GM18520 (cell line): ENCODE measurements at regions not wholly inside any gene's neighbourhood (a gene's known extent, or its start where the extent isn't known, plus 50 kb on each side); places are given as distances from the start of the nearest gene placed in this dataset.
A peak's percentile ranks its signal among the peaks of the same experiment; 100 is the strongest.

Experiments used
- ATAC-seq: cut with Tn5 transposase; IDR thresholded peaks from one replicate; pipeline ENCODE4 v1.9.1; 2021; ENCODE audit not compliant: unreplicated experiment

DNA sequence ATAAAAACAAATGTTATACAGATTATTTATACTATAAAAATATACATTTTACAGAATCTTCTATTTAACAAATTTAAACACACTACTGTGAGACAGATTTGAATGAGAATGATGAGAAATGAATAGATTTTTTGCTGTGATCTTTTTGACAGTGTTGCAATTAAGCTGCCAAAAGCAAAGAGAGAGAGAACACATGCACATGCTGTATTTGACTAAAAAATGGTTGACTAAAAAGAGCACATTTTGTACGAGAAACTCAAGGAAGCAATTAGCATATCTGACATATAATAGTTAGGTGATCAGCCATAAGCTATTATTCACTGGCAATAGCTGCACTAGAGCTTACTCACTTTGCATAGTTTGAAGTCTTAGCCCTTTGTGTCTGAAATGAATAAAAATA lies 115.8 kb downstream of the SYT10 start:
- no peak for ATAC-seq

DNA sequence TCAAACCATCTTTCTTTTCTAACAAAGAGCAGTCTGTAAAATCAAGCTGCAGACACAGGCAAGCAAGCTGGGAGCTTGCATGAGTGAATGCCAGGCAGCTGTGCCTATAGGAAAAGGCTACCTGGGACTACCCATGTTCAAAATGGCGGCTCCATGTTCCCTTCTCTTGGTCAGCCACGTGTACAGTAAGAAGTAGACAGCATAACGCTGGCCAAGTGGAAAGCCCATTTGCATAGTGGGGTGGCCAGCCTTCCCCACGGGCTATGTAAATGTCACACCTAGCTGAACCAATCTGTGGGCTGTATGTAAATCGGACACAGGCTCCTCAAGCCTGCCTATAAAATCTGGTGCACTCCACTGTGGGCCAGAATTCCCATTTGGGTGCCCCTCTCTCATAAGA lies 117.1 kb downstream of the SYT10 start:
- ATAC-seq, result no peak

DNA sequence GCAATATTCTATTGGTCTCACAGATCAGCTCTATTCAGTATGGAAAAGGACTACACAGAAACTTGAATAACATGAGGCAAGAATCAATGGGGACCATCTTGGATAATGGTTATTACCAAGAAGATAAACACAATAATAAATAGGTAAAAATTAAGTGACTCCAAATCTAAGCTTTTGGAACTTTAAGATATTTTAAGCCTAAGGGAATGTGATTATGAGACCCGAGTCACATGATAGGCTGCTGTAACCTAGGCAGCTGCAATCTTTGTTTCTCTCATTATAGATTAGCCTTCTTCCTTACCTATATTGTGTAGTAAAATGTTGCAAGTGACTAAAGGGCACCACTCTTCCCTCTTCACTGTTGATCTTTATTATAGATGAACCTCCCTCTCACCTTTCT lies 121.9 kb downstream of the SYT10 start:
- no peak for ATAC-seq

DNA sequence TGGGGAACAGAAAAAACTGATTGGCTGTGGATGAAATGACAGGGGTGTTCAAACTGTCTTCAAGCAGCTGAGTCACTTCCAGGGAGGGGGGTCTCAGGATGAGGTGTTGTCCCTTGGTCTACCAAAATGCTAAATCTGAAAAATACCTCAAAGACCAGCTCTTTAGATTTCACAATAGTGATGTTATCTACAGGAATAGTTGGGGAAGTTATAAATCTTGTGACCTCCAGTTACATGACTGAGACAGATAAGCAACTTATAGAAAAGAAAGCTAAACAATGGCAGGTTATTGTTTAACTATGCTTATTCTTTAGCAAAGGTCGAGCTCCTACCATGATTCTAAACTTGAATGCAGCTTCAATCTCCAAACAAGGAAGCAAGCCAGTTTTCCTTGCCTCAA lies 125.4 kb downstream of the SYT10 start:
- ATAC-seq, result no peak

DNA sequence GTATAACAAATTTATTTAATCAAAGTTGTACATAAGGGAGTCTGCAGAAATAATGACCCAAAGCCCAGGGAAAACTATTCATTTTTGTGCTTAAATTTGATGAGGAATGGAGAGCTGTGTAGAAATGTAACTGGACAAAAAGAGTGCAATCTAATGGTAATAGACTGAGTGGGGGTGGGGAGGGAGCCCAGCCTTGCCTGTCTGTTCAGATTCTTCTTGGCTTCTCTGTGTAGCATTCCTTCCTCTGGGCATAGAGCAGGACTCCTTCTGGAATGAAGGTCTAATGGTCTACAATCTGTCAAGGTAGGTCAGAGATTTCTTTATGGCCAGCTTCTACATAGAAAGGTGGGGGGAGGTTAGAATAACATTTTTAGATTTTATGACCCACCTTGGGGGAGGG lies 126.1 kb downstream of the SYT10 start:
- ATAC-seq, result no peak

DNA sequence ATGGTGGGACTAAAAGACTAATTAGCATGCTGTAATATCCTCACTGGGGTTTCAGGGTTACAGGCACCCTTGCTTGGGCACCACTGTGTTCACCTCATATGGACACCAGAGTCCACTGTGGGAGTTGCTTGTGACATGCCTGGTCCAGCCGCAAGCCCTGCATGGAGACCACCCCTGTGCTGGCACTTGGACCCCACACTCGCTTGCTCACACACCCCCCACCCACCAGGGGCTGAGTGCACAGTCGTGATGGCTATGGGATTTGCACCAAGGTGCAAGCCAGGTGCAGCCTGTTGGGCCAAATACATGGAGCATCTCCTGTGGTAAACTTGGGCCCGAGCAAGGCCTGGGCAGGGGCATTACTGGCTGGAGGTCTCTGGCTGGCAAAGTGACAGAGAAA lies 129.1 kb downstream of the SYT10 start:
- ATAC-seq, result no peak

DNA sequence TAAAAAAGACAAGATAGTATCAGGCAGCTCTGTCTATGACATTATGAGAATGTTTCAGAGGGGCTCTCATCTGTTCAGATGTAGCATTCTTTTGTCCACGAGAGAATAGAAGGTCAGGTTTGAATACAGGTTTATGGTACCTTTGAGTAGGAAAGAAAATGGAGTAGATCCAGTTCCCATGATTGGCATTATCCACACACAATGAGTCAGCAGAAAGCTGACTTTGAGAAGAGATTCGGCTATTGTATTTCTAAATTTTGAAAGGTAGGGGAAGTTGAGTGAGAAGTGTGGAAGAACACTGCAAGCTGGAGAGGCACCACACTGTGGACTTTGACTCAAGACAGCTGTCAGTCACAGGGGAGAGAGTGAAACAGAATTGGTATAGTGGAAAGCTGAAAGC lies 135.4 kb downstream of the SYT10 start:
- no peak for ATAC-seq

GRCh38 chr12:33296529-33296928 lies 143.1 kb downstream of the SYT10 start:
- no peak for ATAC-seq

DNA sequence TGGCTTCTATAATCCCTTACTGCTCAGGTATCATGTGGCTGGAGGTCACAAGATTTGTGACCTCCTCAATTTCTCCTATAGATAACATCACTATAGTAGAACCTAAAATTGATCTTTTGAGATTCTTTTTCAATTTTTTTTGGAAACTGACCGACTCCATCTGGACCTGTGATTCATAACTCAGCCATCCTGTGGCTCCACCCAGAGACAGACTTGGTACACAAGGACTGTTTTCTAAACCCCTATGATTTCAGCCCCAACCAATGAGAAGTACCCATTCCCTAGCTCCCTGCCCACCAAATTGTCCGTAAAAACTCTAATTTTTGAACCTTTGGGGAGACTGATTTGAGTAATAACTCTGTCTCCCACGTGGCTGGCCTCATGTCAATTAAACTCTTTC lies 148.9 kb downstream of the SYT10 start:
- no peak for ATAC-seq

GRCh38 chr12:33283054-33283453 lies 156.6 kb downstream of the SYT10 start:
- ATAC-seq, result no peak

- ATAC-seq, result no peak
Measured at GRCh38 chr12:33277376-33277775, 162.2 kb downstream of the SYT10 start.

- no peak for ATAC-seq
Measured at GRCh38 chr12:33267641-33268040, 172.0 kb downstream of the SYT10 start.

DNA sequence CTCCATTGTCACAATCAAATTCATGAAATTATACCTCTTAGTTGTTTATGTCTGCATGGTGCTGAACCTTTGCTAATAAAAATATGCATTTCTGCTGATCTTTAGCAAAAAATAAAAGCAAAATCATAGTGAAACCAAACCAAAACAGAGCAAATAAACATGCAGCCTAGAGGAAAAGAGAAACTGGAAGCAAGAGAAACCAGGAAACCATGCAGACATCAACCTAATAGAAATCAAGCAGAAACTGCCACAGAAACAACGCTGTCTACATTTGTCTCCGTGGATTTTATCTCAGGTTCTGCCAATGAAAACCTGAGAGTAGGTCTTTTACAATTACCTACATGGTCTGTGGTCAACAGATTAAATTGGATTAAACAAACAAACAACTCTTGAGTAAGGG lies 173.7 kb downstream of the SYT10 start:
- peak; percentile 37 for ATAC-seq

DNA sequence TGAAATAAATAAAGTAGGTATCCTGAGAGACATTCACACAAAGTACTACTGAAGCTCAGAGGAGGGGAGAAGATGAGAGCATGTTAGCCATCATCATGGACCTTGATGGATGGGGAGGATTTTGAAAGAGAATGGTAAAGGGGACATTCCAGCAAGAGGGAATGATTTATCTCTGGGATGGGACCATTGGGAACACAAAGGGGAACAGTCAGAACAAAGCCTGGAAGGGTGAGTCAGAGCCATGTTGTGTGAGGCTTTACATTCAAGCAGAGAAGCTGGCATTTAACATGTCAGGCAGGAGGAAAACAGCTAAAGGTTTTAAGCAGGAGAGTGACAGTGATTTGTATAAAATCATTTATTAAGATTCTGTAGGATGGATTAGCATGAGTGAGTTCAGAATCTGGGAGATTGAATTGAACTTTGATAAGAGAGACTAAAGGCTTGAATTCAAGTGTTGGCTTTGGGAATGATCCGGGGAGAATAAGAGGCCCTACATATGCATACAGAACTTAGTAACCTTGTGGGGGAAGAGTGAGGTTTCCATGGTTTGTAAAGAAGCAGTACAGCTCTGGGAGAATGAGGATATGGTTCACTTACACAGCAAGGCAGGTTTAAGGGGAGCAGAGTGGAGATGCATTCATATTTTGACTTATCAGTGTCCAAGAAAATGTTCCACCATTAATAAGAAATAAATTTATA lies 174.4 kb downstream of the SYT10 start:
- no peak for ATAC-seq

- ATAC-seq, result no peak
Measured at GRCh38 chr12:33253178-33253577, 186.4 kb downstream of the SYT10 start.

DNA sequence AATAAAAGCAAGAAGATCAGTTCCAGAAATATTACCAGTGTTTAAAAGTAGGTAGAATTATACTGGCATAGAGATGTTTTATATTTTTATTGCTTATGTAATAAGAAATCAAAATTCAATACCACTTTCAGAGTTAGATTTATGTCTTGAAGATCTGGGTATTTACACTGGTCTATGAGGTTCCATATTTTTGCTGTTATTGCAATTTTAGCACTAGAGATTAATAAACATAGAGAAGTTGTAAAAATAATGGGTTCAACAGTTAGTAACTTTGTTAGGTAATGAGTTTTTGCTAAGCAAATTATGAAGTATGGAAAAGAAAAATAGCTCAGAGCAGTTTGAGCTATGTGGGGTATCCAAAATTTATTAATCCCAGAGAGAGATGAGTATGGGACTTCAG lies 188.1 kb downstream of the SYT10 start:
- no peak for ATAC-seq

DNA sequence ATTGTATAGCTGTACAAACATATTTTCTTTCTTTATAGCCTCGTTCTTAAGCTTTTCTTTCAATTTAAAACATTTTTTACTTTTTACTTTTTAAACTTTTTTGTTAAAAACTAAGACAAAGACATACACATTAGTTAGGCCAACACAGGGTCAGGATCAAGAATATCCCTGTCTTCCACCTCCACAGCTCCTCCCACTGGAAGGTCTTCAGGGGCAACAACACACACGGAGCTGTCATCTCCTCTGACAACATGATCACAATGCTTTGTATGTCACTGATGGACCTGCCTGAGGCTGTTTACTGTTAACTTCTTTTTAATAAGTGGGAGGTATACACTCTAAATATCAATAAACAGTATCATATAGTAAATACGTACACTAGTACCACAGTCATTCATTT lies 191.3 kb downstream of the SYT10 start:
- no peak for ATAC-seq

DNA sequence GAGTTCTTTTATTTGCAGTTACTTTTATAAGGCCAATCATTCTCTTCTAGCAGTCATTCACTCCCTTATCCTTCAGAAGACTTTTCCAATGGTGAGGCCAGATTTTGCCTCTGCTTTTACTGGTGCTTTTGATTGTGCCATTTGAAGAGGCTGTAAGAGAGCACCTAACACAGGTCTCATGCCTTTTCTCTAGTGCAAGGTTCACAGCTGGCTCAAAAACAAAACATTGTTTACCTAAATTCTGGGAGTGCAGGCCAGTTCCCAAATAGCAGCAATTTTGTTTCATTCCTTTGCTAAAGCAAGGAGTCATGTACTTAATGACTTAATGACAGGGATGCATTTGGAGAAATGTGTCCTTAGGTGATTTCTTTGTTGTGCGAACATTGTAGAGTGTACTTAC lies 192.0 kb downstream of the SYT10 start:
- ATAC-seq, result no peak

- no peak for ATAC-seq
Measured at GRCh38 chr12:33245434-33245833, 194.2 kb downstream of the SYT10 start.

GRCh38 chr12:33226671-33227070 lies 212.9 kb downstream of the SYT10 start:
- ATAC-seq, result no peak

- ATAC-seq, result no peak
Measured at GRCh38 chr12:33223956-33224355, 215.7 kb downstream of the SYT10 start.

DNA sequence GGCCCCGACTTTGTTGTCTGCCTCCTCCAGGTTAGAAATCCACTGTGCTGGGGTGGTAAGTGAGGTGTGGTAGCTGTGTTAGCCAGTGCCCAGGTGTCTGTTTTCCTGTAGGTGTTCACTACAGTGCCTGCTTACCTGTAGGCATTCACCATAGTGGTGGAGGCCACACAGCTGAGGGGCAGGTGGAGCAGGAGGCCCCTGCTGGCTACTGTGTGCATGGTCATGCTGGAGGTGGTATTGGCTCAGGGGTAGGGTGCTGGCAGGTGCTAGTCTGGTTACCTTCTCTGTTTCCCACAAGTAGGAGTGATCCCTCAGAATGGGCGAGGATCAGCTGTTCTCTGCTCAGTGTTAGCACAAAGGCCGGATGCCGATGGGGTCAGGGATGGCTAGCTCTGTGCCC lies 217.3 kb downstream of the SYT10 start:
- ATAC-seq, result no peak

- ATAC-seq, result no peak
Measured at GRCh38 chr12:33205981-33206380, 233.6 kb downstream of the SYT10 start.
